ENCODE measurements at regions not wholly inside any gene's neighbourhood (a gene's known extent, or its start where the extent isn't known, plus 50 kb on each side); places are given as distances from the start of the nearest gene placed in this dataset.
"Not testable (repeated sequence)": the region's sequence is repeated elsewhere in the genome, so short reads cannot be mapped to it uniquely, and the experiment has no call there.

DNA sequence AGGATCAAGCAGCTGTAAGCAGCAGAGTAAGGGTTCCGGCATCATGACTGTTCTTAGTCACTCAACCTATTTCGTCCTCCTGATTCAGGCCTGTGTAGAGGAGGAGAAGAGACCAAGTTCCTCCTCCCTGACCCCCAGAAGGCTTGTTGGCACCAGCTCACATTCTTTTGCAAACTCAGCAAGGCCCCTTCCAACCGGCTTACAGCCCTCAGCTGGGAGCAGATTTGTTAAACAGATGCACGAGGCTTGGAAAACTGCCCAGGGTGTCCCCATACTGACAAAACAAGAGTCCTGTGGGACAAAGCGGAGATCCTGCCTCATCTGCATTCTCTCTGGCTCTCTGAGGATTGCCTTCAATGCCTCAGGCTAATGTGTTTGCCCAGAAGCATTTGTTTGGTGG lies 113.2 kb upstream of the SOX21 start:
- CTCF ChIA-PET: no interaction called here
- POLR2A ChIA-PET: no interaction called here

DNA sequence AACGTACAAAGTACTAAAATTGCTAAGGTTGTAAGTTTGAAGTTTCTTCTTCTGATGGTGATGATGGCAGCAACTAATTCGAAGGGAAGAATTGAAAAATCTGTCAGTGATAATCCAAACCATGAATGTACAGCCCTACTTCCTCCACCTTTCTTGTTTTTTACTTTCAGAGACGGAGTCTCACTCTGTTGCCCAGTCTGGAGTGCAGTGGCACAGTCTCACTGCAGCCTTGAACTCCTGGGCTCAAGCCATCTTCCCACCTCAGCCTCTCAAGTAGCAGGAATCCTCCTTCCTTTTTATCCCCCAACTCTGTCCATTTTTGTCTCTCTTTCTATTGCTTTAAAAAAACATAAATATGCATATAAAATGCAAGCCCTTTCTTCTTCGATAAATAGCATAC lies 112.3 kb upstream of the SOX21 start:
- CTCF ChIA-PET: no interaction called here
- POLR2A ChIA-PET: no interaction called here

DNA sequence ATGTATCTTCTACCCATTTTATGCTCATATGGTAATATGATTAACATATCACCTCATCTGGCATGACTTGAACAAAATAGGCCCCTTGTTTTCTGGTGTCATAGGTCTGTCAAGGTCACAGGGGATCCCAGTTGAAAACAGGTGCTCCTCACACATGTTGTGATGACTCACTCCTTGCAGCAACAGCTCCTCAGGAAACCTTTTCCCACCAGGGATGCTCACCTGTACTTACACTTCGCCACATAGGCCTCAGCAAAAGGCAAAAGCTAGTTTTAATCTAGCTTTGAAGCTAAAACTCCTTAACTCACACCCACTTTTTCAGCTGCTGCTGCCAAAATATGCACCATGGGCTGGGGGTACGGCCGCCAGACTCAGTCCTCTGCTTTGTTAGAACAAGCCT lies 110.0 kb upstream of the SOX21 start:
- POLR2A ChIA-PET: no interaction called here

DNA sequence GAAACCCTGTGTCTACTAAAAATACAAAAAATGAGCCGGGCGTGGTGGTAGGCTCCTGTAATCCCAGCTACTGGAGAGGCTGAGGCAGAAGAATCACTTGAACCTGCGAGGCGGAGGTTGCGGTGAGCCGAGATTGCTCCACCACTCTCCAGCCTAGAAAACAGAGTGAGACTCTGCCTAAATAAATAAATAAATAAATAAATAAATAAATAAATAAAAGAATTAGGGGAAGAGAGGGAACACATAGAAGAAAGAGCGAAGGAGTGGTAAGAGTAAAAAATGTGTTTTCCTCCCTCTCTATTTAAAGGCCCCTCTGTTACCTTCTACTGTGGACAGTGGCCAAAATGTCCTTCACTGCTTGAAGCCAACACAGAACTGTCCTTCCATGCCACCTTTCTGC lies 103.9 kb upstream of the SOX21 start:
- CTCF ChIA-PET: no interaction called here
- POLR2A ChIA-PET: no interaction called here

More for the DNA sequence above, 110.0 kb upstream of the SOX21 start:
- CTCF ChIA-PET: no interaction called here

DNA sequence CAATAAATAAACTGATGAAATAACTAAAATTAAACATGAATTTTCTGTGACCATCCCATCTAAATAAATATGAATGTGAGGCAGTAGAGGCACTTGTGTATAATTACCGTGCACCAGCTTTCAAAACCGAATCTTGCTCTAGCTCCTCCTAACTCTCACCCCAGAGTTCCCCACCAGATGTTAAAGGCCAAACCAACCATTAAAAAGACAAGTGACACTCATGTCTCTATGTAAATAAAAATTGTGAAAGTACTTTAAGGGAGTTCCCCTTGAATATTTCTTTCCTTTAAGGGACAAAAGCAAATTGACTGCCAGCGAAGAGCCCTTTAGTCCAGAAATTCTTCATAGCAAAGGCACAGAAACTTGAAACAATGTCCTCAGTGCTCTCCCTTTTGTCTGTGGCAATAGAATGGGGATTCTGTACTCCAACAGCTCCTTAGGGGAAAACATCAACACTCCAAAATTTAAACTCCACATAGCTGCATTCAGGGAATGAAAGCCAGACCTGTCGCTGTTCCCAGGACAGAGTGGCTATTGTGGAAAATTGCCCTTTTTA lies 101.7 kb upstream of the SOX21 start:
- CTCF ChIA-PET: no interaction called here
- POLR2A ChIA-PET: no interaction called here

DNA sequence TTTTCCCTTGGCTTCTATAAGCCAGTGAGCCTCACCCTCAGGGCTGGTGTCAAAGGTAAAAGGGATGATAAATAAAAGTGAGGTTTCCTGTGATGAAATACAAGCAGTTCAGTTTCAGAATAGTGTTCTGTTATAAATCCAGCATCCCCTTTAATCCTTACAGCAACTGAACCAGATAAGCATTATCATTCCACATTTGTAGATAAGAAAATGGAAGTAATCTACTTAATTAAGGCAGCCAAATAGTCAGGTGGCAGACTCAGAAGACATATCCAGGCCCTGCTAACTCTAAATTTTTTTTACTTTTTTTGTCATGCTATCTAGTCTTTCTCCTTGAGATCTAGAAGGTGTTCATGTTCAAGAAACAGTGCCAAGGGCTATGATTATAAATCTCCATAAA lies 99.4 kb upstream of the SOX21 start:
- POLR2A ChIA-PET: no interaction called here
- CTCF ChIA-PET: no interaction called here

DNA sequence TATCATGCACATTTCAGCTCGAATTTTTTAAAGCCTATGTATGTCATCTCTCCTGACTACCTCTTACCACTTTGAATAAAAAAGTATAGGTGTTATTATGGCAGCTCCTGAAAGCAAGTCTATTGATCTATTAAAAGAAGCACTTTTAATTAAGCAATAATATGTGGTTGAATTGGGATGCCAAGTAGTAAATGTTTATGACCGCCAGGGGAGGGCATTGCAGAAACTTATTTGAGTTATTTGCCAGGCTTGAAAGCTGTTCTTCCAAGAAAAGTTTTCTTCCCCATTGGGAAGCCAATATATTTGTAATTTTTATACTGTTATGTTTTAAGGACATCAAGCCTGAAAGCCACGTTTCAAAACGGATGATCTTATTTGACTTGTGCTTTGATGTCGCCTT lies 88.1 kb upstream of the SOX21 start:
- ChIA-PET CTCF (no interaction called here), POLR2A (no interaction called here)

DNA sequence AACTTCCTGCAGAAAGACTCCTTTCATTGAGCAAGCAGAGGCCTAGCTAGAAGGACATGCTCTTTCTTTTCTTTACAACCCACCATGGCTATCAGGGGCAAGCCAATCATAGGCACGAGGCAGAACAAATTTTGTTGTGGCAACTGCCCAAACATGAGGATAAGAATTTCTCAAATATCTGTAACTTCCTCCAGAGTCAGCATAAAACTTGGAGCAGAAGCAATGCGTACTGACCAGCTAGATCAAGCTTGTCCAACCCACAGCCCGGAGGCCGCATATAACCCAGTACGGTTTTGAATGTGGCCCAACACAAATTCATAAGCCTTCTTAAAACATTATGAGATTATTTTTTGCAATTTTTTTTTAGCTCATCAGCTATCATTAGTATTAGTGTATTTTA lies 87.0 kb upstream of the SOX21 start:
- ChIA-PET CTCF (no interaction called here), POLR2A (no interaction called here)

DNA sequence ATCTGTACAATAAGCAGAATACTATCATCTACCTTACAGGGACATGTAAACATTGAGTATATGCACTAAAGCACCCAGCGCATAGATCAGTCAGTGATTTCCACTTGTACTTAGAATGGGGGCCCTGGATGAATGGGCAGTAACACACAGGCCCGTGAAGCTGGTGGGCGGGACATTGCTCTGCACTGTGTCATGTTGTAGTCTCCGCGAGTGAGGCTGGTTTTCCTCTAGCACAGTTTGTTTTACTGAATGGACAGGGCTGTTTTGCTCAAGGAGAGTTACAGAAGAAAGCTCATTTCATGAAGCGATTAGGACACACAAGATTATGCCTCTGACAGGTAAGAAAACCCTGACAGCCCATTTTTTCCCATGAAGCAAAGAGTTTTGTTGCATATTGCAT lies 86.4 kb upstream of the SOX21 start:
- ChIA-PET CTCF (no interaction called here), POLR2A (no interaction called here)

DNA sequence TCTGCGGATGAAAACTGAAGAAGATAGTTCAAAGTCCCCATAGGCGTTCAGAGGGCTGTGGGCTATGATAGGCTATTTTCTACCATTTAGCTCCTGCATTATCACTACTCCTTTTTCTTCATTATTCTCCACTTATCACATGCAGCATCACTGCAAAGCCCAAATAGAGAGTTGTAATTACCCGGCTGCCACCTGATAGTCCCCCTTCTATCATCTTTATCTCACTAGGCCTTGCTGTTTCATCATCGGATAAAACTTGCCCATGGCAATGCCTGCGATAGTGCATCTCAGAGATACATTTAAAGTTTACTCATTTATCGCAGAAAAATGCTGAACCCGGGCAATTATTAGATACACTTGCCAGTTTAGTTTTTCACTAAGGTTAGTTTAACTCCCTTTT lies 82.9 kb upstream of the SOX21 start:
- ChIA-PET POLR2A (no interaction called here), CTCF (no interaction called here)

DNA sequence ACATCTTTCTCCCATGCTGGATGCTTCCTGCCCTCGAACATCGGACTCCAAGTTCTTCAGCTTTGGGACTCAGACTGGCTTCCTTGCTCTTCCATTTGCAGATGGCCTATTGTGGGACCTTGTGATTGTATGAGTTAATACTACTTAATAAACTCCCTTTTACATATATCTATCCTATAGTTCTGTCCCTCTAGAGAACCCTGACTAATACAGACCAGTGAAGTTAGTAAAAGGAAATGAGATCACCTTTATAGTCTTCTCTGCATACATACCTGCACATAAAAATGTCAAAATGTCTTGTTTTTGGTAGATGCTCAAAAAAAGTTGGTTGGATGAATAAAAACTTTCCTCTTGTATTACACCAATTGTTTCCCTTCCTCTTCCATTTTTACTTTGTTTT lies 73.9 kb upstream of the SOX21 start:
- CTCF ChIA-PET, POLR2A ChIA-PET: not testable (repeated sequence)

DNA sequence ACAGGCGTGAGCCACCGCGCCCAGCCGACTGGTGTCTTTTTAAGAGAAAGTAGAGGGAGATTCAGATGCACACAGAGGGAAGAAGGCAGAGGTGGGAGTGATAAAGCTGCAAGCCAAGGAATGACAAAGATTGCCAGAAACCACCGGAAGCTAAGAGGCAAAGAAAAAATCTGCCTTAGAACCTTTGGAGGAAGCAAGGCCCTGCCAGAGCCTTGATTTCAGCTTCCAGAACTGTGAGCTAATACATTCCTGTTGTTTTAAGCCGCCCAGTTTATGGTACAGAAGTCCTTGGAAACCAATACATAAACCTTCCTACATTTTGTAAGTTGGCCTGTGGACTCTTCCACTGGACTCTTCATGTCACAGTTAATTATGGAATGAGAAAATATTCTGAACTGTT lies 71.7 kb upstream of the SOX21 start:
- ChIA-PET CTCF (no interaction called here), POLR2A (no interaction called here)

DNA sequence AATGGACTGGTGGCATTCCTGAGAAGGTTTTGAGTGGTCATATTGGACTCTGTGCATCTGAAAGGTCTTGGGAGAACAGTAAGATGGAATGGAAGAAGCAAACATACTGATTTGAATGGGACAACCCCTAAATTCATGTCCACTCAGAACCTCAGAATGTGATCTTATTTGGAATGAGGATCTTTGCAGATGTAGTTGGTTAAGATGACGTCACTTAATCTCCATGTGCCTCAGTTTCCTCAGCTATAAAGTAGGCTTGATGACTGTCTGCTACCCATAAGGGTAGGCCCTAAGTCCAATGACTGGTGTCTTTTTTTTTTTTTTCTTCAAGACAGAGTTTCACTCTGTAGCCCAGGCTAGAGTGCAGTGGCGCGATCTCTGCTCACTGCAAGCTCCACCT lies 71.1 kb upstream of the SOX21 start:
- ChIA-PET POLR2A (no interaction called here), CTCF (no interaction called here)

DNA sequence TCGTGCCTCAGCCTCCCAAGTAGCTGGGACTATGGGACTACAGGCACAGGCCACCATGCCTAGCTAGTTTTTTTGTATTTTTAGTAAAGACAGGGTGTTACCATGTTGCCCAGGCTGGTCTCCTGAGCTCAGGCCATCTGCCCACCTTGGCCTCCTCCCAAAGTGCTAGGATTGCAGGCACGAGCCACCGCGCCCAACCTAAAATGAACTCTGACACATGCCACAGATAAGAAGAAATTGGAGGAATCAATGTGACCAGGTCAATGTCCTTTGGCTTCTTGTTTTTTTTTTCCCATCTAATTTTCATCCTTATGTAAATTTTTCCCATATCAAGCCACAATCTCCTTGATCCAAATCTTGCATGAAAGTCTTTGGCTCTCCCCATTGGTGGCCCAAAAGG lies 68.1 kb upstream of the SOX21 start:
- ChIA-PET CTCF (no interaction called here), POLR2A (no interaction called here)

DNA sequence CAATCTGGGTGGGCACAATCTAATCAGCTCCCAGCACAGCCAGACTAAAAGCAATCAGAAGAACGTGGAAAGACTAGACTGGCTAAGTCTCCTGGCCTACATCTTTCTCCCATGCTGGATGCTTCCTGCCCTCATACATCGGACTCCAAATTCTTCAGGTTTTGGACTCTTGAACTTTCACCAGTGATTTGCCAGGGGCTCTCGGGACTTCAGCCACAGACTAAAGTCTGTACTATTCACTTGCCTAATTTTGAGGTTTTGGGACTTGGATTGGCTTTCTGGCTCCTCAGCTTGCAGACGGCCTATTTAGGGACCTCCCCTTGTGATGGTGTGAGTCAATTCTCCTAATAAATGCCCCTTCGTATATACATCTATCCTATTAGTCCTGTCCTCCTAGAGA lies 66.6 kb upstream of the SOX21 start:
- POLR2A ChIA-PET: no interaction called here
- CTCF ChIA-PET: no interaction called here

DNA sequence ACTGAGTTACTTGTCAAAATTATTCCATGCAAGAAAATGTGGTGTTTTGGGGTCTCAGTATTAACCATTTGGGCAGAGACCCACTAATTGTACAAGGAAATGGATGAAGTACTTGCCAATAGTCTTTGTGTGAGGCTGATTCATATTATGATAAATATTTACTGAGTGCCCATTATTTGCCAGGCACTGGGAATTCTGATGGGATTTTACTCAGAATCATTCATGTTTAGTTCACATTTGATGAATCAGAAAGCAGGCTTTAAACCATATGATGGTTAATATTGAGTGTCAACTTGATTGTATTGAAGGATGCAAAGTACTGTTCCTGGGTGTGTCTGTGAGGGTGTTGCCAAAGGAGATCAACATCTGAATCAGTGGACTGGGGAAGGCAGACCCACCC lies 66.2 kb upstream of the SOX21 start:
- ChIA-PET CTCF (no interaction called here), POLR2A (no interaction called here)

DNA sequence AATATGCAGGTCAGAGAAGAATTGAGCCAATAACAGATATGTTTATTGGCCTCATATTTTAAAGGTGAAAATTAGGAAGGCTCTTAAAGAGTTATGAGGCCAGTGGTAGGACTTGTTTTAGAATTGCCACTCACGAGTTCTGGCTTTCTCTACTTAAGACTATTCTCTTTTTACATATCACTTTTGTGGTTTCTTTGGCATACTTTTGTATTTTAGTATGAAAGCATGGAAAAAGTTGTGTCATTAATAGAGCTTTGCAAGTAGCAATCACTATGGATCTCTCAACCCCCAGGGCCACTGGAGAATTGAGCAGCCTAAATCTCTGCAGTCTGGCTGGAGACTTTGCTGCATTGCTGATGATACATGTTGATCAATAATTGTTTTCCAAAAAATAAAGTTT lies 64.6 kb upstream of the SOX21 start:
- ChIA-PET POLR2A (no interaction called here), CTCF (no interaction called here)

DNA sequence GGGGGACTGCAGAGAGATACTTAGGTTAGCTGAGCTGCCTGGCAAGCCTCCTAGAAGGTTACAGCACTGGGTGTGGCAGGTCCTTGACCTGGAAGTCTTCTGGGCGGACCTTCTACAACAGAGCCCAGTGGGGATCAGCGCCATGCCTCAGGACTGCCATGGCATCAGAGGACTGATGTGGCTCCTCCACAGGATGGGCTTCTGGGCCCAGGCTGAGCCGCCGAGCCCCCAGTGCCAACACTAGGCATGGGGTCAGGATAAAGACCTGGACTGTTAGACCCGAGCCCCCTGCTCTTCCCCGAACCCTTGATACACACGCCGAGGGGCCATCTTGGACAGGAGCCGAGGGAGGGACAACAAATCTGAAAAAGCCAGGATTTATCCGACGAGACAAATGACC lies 64.0 kb upstream of the SOX21 start:
- ChIA-PET POLR2A (no interaction called here), CTCF (no interaction called here)

DNA sequence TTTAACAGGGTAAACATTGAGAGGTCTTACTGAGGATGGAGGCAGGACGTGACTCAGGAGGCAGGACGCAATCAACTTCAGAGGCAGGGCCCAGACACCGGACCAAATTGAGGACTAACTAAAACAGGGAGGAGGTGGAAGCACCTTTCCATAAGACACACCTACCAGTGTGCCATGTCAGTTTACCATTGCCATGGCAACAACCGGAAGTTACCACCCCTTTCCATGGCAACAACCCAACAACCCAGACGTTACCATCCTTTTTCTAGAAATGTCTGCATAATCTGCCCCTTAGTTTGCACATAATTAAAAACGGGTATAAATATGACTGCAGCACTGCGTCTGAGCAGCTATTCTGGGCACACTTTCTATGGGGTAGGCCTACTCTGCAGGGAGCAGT lies 53.5 kb upstream of the SOX21 start:
- ChIA-PET CTCF (no interaction called here), POLR2A (no interaction called here)

DNA sequence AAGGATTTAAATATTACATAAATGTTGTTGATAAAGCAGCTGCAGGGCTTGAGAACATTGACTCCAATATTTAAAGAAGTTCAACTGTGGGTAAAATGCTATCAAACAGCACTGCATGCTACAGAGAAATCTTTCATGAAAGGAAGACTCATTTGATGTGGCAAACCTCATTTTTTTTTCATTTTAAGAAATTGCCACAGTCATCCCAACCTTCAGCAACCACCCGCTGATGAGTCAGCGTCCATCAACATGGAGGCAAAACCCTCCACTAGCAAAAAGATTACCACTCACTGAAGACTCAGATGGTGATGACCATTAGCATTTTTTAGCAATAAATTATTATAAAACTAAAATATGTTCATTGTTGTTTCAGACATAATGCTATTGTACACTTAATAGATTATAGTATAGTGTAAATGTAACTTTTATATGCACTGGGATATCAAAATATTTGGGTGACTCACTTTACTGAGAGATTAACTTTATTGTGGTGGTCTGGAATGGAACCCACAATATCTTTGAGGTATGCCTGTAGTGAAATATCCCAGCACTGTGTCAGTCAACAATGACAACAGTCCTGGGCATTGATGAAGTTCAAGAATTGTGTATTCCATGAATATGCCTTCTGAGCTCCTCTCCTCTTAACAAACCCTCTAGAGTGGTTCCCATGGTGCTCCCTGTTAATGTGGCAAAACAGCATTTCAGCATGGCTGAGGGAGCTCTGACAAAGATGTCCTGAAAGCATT lies 52.4 kb upstream of the SOX21 start:
- ChIA-PET CTCF (no interaction called here), POLR2A (no interaction called here)
